OCI-LY7 (cell line): ENCODE measurements at regions not wholly inside any gene's neighbourhood (a gene's known extent, or its start where the extent isn't known, plus 50 kb on each side); places are given as distances from the start of the nearest gene placed in this dataset.
A peak's percentile ranks its signal among the peaks of the same experiment; 100 is the strongest.

Experiments
- BruUV-seq: library from RNA; stranded (reverse); fragments of 400-500 nt; replicated peaks from 2 replicates; lab custom pipeline; 2021; lab: Mats Ljungman, UMichigan
- CTCF ChIA-PET: fragments of 300-600 bp; sonication (Branson Sonifier 250); formaldehyde crosslinking; loops from one replicate; lab custom pipeline; 2022; ENCODE audit warnings: antibody characterized with exemption; ENCODE audit not compliant: unreplicated experiment; lab: Charles Lee
- POLR2A ChIA-PET: fragments of 300-600 bp; sonication (Branson Sonifier 250); formaldehyde crosslinking; loops from one replicate; lab custom pipeline; 2022; ENCODE audit warnings: antibody characterized with exemption; lab: Charles Lee
- DNase-seq: peaks from one replicate; pipeline ENCODE4 v3.0.0-alpha.2; 2015; ENCODE audit warnings: low spot score
- H2AFZ ChIP-seq: fragments of 200-600 bp; sonication (generic), shearing (Covaris generic); 2 replicates; pipeline ENCODE4 v1.6.1; 2014; ENCODE audit warnings: mild to moderate bottlenecking, antibody characterized with exemption, low read length, moderate library complexity
- H3K27ac ChIP-seq: fragments of 200-600 bp; sonication (generic); 2 replicates; pipeline ENCODE4 v1.5.1; 2014; ENCODE audit warnings: mixed run types, low read depth, mild to moderate bottlenecking, moderate library complexity, low read length, inconsistent platforms; ENCODE audit not compliant: poor library complexity, severe bottlenecking
- H3K36me3 ChIP-seq: fragments of 200-600 bp; sonication (generic); 2 replicates; pipeline ENCODE4 v1.6.1; 2014; ENCODE audit warnings: mild to moderate bottlenecking, antibody characterized with exemption, low read length, moderate library complexity, mixed read lengths; ENCODE audit not compliant: insufficient read depth
- H3K4me1 ChIP-seq: fragments of 200-600 bp; sonication (generic); 2 replicates; pipeline ENCODE4 v1.5.1; 2014; ENCODE audit warnings: mild to moderate bottlenecking, low read length; ENCODE audit not compliant: insufficient read depth, poor library complexity, severe bottlenecking
- H3K4me2 ChIP-seq: fragments of 200-600 bp; sonication (generic); 2 replicates; pipeline ENCODE4 v1.6.1; 2014; ENCODE audit warnings: mild to moderate bottlenecking, low read length
- H3K4me3 ChIP-seq: fragments of 200-600 bp; sonication (generic); 2 replicates; pipeline ENCODE4 v1.5.1; 2014; ENCODE audit warnings: mild to moderate bottlenecking, low read depth, low read length; ENCODE audit not compliant: poor library complexity, severe bottlenecking
- H3K79me2 ChIP-seq: fragments of 200-600 bp; sonication (generic); 2 replicates; pipeline ENCODE4 v1.6.1; 2016; ENCODE audit warnings: low read depth, mild to moderate bottlenecking, low read length, moderate library complexity, mixed read lengths; ENCODE audit not compliant: insufficient read depth
- H3K9me2 ChIP-seq: fragments of 200-600 bp; sonication (generic); 2 replicates; pipeline ENCODE4 v1.6.1; 2016; ENCODE audit warnings: mild to moderate bottlenecking, low read length, mixed read lengths; ENCODE audit not compliant: insufficient read depth
- H3K9me3 ChIP-seq: fragments of 200-600 bp; sonication (generic); 2 replicates; pipeline ENCODE4 v1.6.1; 2014; ENCODE audit warnings: mild to moderate bottlenecking, mixed run types, low read length, mixed read lengths
- H4K20me1 ChIP-seq: fragments of 200-600 bp; sonication (generic); 2 replicates; pipeline ENCODE4 v1.6.1; 2014; ENCODE audit warnings: mild to moderate bottlenecking, antibody characterized with exemption, low read length, moderate library complexity, mixed read lengths; ENCODE audit not compliant: insufficient read depth
- CTCF ChIP-seq: fragments of 200-600 bp; sonication (generic); conservative IDR thresholded peaks from 2 replicates; pipeline ENCODE4 v1.5.1; 2014; ENCODE audit warnings: mild to moderate bottlenecking, antibody characterized with exemption, low read length, moderate library complexity, mixed read lengths
- EZH2phosphoT487 ChIP-seq: fragments of 200-600 bp; sonication (generic); IDR thresholded peaks from 2 replicates; pipeline ENCODE4 v1.6.1; 2018; ENCODE audit warnings: low read depth, borderline replicate concordance, mild to moderate bottlenecking, mixed run types, antibody characterized with exemption, low read length, moderate library complexity, mixed read lengths
- intact Hi-C: fragments of 100-400 bp; cut with micrococcal nuclease; formaldehyde crosslinking; loops from one replicate; pipeline ENCODE4 v1.10.0; 2022; ENCODE audit not compliant: unreplicated experiment

DNA sequence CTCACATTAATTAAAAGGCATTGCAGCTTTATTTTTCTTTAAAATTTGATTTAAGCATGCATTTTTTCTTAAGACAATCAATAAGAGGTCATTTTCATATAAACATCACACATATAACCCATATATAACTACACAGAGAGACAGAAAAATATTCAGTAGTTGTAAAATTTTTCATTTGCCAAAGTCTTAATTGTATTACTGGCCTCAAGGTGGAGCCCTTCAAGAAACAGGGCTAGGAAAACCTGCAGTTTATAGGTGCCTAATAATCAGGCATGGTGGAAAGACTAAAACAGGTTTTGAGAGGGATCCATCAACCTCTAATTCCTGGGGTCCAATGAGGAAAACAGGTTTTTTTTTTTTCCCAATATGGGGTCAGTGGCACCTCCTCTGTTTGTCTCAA lies 71.3 kb upstream of the ZNF804A start:
- POLR2A ChIA-PET: interaction anchor here (0.6 to 1.0 kb wide), 3 partner anchors 8 to 338 kb away, joined by 3 to 4 read pairs (median 3); no protein-coding TSS in a partner anchor
- peak; percentile 20 for DNase-seq
- no peaks in the 10 kb centered on the region for H4K20me1 ChIP-seq
- BruUV-seq: no TSS peak
- no peak overlapping the region for H3K4me2 ChIP-seq
- H3K9me2 ChIP-seq: no peaks in the 10 kb centered on the region
- no peaks in the 10 kb centered on the region for H3K79me2 ChIP-seq
- H3K9me3 ChIP-seq: peaks cover 25% of the 10 kb centered on the region
- no peak overlapping the region for H3K27ac ChIP-seq
- H3K36me3 ChIP-seq: peaks cover 3% of the 10 kb centered on the region; the same call in 1 of the 2 replicates
- CTCF ChIA-PET: no interaction called here
- no peak overlapping the region for H3K4me3 ChIP-seq
- H3K4me1 ChIP-seq: no peaks in the 10 kb centered on the region
- TF ChIP-seq EZH2phosphoT487 (no peak), CTCF (peak; percentile 68)
- intact Hi-C loops: no loop called here
- H2AFZ ChIP-seq: no peak overlapping the region

DNA sequence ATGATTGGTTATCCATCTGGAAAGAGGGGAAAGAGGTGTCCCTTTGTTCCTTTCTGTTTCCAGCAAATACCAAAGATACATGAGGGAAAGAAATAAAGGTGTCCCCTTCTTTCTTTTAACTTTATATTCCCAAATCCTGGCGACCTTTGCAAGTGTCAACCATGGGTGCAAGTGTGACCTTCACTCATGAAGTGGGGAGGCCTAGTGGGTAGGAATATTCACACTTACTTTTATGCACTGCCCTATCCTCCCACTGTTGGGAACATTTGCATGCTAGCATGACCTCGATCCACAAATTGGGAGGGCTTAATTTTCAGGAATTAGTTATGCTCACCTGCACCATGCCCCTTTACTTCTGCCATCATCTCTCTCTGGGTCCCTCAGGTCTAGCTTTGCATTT lies 70.2 kb upstream of the ZNF804A start:
- Histone ChIP-seq H3K4me3 (no peak overlapping the region), H3K9me2 (no peaks in the 10 kb centered on the region), H3K79me2 (no peaks in the 10 kb centered on the region), H3K4me1 (no peaks in the 10 kb centered on the region), H2AFZ (no peak overlapping the region), H3K4me2 (no peak overlapping the region), H3K36me3 (peaks cover 3% of the 10 kb centered on the region; the same call in 1 of the 2 replicates), H3K9me3 (peaks cover 25% of the 10 kb centered on the region), H4K20me1 (no peaks in the 10 kb centered on the region), H3K27ac (no peak overlapping the region)
- no peak for TF ChIP-seq EZH2phosphoT487
- TF ChIP-seq CTCF: no peak
- DNase-seq: no peak
- ChIA-PET POLR2A (interaction anchor here (0.6 to 1.0 kb wide), 2 partner anchors 9 to 63 kb away, joined by 3 read pairs; no protein-coding TSS in a partner anchor), CTCF (no interaction called here)
- no TSS peak for BruUV-seq
- intact Hi-C loops: no loop called here

- Histone ChIP-seq H3K4me1 (no peaks in the 10 kb centered on the region), H4K20me1 (no peaks in the 10 kb centered on the region), H2AFZ (no peak overlapping the region), H3K9me3 (peaks cover 25% of the 10 kb centered on the region), H3K36me3 (peaks cover 3% of the 10 kb centered on the region; the same call in 1 of the 2 replicates), H3K4me3 (no peak overlapping the region), H3K79me2 (no peaks in the 10 kb centered on the region), H3K27ac (no peak overlapping the region), H3K9me2 (no peaks in the 10 kb centered on the region), H3K4me2 (no peak overlapping the region)
- intact Hi-C loops: no loop called here
- BruUV-seq: no TSS peak
- CTCF ChIA-PET: no interaction called here
- TF ChIP-seq EZH2phosphoT487 (no peak), CTCF (no peak)
- POLR2A ChIA-PET: no interaction called here
- DNase-seq: no peak
Observed at GRCh38 chr2:184530239-184530638, 68.1 kb upstream of the ZNF804A start.
